SK-N-SH (cell line): ENCODE measurements at regions not wholly inside any gene's neighbourhood (a gene's known extent, or its start where the extent isn't known, plus 50 kb on each side); places are given as distances from the start of the nearest gene placed in this dataset.

Experiments used
- CTCF ChIP-seq: fragments of 200-600 bp; sonication (generic); IDR thresholded peaks from 2 replicates; pipeline ENCODE4 v1.6.1; 2017; ENCODE audit warnings: antibody characterized with exemption, mild to moderate bottlenecking, moderate library complexity
- MAX ChIP-seq: IDR thresholded peaks from 2 replicates; pipeline ENCODE4 v1.4.0; 2012; ENCODE audit warnings: low read depth

- TF ChIP-seq MAX (no peak), CTCF (no peak)
Observed at GRCh38 chr7:86164827-86165226, 478.9 kb upstream of the GRM3 start.
